Astrocyte of the cerebellum (primary cell): ENCODE measurements at regions not wholly inside any gene's neighbourhood (a gene's known extent, or its start where the extent isn't known, plus 50 kb on each side); places are given as distances from the start of the nearest gene placed in this dataset.

Experiments used
- DNase-seq: peaks from one replicate; pipeline ENCODE4 v3.0.0-alpha.2; 2011; ENCODE audit warnings: low read depth
- H3K4me3 ChIP-seq: 2 replicates; pipeline ENCODE4 v1.5.1; 2011; ENCODE audit warnings: mild to moderate bottlenecking, low read depth, low read length, moderate library complexity
- in situ Hi-C: cut with HindIII; loops from 2 replicates; pipeline ENCODE4 v1.10.0; 2017; ENCODE audit warnings: low sequenced_read_pairs
- TF ChIP-seq, protein P1 (sequence below): IDR thresholded peaks from 2 replicates; pipeline ENCODE4 v1.5.1; 2012; ENCODE audit warnings: low read length, low read depth, moderate library complexity, mild to moderate bottlenecking; ENCODE audit errors: missing control alignments

DNA sequence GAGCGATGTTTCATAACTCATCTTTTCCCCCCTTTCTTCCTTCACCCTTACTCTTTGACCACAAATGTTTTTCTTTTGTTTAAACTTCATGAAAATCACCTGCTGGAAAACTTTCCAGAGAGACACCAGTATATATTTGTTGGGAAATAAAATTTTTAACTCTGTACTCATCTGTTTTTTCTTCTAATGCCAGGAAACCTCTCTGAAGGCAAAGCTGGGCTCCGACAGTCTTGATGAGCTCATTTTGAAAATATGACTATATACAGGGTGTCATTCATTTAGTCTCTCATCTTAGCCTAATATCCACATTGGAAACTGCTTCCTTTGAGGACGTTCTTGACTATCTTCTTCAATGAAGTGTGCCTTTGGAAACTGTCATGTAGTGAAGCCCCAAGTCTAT is 339.6 kb upstream of the ROBO2 start:
- TF ChIP-seq, protein P1, sequence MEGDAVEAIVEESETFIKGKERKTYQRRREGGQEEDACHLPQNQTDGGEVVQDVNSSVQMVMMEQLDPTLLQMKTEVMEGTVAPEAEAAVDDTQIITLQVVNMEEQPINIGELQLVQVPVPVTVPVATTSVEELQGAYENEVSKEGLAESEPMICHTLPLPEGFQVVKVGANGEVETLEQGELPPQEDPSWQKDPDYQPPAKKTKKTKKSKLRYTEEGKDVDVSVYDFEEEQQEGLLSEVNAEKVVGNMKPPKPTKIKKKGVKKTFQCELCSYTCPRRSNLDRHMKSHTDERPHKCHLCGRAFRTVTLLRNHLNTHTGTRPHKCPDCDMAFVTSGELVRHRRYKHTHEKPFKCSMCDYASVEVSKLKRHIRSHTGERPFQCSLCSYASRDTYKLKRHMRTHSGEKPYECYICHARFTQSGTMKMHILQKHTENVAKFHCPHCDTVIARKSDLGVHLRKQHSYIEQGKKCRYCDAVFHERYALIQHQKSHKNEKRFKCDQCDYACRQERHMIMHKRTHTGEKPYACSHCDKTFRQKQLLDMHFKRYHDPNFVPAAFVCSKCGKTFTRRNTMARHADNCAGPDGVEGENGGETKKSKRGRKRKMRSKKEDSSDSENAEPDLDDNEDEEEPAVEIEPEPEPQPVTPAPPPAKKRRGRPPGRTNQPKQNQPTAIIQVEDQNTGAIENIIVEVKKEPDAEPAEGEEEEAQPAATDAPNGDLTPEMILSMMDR: no peak
- no peak for DNase-seq
- in situ Hi-C loops: no loop called here
- H3K4me3 ChIP-seq: no peak overlapping the region

DNA sequence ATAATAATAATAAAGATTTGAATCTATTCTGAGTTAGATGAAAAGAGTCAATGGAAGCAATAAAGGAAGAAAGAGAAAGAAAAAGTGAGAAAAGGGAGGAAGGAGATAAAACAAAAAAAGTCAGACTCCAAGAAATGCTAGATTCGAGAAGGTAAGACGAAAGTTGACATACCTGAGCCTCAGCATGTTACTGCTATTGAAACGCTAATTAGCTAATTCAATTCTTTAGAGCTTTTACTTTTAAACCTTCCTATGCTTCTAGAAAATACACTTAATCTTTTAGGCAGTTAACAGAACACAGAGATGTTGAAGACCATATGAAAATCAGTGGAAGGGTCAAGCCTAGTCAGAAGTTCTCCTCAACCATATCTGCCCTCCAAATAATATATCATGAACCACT is 337.2 kb upstream of the ROBO2 start:
- TF ChIP-seq, protein P1: no peak
- no peak overlapping the region for H3K4me3 ChIP-seq
- no peak for DNase-seq
- in situ Hi-C loops: no loop called here

DNA sequence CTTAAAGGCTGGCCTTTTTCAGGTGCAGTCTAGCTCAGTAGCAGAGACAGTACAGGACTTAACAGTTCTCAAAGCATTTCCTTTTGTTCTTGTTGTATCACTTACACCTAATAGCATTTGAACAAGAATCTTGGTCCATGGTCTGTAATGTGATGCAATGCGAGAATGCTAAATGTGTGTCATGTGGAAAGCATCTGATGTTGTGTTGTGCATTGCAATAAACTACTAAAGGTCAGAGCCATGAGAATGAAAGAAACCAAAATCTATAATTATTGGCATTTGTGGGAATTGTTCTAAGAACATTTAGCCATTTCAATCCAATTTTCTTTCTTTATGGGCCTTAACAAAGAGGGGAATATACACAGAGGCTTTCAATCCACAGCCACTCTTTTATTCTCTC is 324.5 kb upstream of the ROBO2 start:
- TF ChIP-seq, protein P1: no peak
- DNase-seq: no peak
- in situ Hi-C loops: no loop called here
- no peak overlapping the region for H3K4me3 ChIP-seq

DNA sequence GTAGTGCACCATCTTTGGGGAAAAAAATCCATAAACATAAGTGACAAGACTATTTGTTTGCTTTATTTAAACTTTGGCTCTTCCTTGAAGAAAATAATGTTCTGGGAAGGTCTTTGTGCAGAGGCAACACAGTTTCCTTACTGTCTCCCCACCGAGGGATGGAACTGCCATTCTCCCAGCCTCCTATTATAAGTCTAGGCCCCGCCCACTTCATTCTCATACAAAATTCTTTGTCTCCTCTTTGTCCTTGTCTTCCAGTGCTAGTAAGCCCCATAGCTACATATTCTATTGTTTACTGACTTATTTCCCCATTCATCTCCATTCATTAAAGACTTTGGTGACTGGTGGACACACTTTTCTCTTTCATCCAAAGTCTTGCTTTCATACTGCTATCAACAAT is 316.5 kb upstream of the ROBO2 start:
- TF ChIP-seq, protein P1: no peak
- in situ Hi-C loops: no loop called here

DNA sequence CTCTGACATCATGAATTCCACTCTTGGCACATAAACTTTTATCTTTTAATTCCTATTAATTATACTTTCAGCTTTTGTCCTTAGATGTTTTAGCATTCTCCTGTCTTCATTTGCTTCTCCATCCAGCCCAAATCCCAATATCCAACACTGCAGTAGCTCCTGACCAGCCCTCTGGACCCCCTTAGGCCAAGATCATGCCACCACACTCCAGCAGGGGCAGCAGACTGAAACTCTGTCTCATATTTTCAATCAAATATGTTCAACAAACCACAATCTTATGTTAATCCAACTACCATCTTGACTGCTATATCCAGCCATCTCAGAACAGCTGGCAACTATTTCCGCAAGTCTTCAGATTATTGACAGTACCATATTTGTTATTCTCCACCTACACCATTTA is 315.8 kb upstream of the ROBO2 start:
- in situ Hi-C loops: no loop called here
- TF ChIP-seq, protein P1: no peak
- DNase-seq: no peak
- no peak overlapping the region for H3K4me3 ChIP-seq

More for the DNA sequence above, 316.5 kb upstream of the ROBO2 start:
- H3K4me3 ChIP-seq: no peak overlapping the region
- no peak for DNase-seq

DNA sequence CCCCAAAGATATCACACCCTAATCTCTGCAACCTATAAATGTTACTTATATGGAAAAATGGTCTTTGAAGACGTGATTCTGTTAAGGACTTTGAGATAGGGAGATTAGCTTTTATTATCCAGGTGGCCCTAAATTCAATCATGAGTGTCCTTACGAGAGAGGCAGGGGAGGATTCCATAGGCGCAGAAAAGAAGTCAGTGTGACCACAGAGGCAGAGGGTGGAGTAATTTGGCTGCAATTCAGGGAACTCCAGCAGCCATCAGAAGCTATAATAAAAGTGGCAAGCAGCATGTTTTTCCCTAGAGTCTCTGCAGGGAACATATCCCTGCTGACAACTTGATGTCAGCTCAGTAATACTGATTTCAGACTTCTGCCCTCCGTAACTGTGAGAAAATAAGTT is 315.2 kb upstream of the ROBO2 start:
- in situ Hi-C loops: no loop called here
- DNase-seq: no peak

More for the DNA sequence above, 315.2 kb upstream of the ROBO2 start:
- H3K4me3 ChIP-seq: no peak overlapping the region
- TF ChIP-seq, protein P1: no peak
